ENCODE measurements at regions not wholly inside any gene's neighbourhood (a gene's known extent, or its start where the extent isn't known, plus 50 kb on each side); places are given as distances from the start of the nearest gene placed in this dataset.

DNA sequence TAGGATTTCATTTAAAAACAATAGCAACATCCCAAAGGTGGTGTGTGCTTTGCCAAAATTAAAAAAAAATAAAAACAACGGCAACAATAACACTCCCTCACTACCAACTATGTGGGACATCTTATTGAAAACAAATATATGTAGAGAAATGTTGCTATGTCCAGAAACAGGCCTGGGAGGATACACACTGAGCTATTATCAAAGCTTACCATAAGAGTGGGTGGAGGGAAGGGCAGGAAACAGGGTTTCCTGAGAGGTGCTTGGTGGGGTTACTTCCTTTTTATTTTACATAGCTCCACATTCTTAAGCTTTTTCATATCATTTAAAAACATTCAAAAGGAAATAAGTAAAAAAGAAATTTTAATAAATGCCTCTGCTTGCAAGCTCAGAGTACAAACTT, 150.0 kb upstream of the RIPOR2 start:
- TF ChIP-seq, protein P1, sequence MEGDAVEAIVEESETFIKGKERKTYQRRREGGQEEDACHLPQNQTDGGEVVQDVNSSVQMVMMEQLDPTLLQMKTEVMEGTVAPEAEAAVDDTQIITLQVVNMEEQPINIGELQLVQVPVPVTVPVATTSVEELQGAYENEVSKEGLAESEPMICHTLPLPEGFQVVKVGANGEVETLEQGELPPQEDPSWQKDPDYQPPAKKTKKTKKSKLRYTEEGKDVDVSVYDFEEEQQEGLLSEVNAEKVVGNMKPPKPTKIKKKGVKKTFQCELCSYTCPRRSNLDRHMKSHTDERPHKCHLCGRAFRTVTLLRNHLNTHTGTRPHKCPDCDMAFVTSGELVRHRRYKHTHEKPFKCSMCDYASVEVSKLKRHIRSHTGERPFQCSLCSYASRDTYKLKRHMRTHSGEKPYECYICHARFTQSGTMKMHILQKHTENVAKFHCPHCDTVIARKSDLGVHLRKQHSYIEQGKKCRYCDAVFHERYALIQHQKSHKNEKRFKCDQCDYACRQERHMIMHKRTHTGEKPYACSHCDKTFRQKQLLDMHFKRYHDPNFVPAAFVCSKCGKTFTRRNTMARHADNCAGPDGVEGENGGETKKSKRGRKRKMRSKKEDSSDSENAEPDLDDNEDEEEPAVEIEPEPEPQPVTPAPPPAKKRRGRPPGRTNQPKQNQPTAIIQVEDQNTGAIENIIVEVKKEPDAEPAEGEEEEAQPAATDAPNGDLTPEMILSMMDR (IDR thresholded peaks at IDR 0.05; ENCODE audit: control extremely low read depth in 1 of 3, insufficient read depth in 1 of 3, low read depth in 1 of 3, low read length in 3 of 3), result no peak
- TF ChIP-seq RAD21 (IDR thresholded peaks at IDR 0.05 in 1 of 2, conservative IDR thresholded peaks at IDR 0.05 in 1 of 2; ENCODE audit: low read depth in 2 of 2, low read length in 2 of 2) (no peak), TEAD4 (IDR thresholded peaks at IDR 0.05; ENCODE audit: low read depth, low read length) (no peak), KDM1A (IDR thresholded peaks at IDR 0.05; ENCODE audit: borderline replicate concordance, low read length) (no peak), POLR2A (IDR thresholded peaks at IDR 0.05; ENCODE audit: control extremely low read depth in 1 of 2, low read depth in 2 of 2, low read length in 2 of 2) (no peak), RFX5 (IDR thresholded peaks at IDR 0.05; ENCODE audit: borderline replicate concordance, low read depth, low read length) (no peak), JUN (IDR thresholded peaks at IDR 0.05; ENCODE audit: low read depth, low read length) (no peak)
- TF ChIP-seq, protein P2, sequence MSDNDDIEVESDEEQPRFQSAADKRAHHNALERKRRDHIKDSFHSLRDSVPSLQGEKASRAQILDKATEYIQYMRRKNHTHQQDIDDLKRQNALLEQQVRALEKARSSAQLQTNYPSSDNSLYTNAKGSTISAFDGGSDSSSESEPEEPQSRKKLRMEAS (IDR thresholded peaks at IDR 0.05), result no peak
- TF ChIP-seq, protein P3, sequence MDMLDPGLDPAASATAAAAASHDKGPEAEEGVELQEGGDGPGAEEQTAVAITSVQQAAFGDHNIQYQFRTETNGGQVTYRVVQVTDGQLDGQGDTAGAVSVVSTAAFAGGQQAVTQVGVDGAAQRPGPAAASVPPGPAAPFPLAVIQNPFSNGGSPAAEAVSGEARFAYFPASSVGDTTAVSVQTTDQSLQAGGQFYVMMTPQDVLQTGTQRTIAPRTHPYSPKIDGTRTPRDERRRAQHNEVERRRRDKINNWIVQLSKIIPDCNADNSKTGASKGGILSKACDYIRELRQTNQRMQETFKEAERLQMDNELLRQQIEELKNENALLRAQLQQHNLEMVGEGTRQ (IDR thresholded peaks at IDR 0.05; ENCODE audit: low read length), result no peak

Measured in H1 (cell line).